ENCODE measurements at regions not wholly inside any gene's neighbourhood (a gene's known extent, or its start where the extent isn't known, plus 50 kb on each side); places are given as distances from the start of the nearest gene placed in this dataset.

GRCh38 chr11:45086526-45086925 is 59.9 kb upstream of the PRDM11 start:
- no peak overlapping the region for H3K4me2 ChIP-seq (ENCODE audit: low read depth, low read length)
- H4K20me1 ChIP-seq (ENCODE audit: insufficient read depth, low read length) = no peaks in the 10 kb centered on the region
- ATAC-seq (no peak), FAIRE-seq (no peak), DNase-seq (ENCODE audit: low spot score) (no peak)
- no TSS peak for BruUV-seq (replicated peaks)
- ChIA-PET CTCF (ENCODE audit: low intra/inter-chr PET ratio, low total read pairs) (no interaction called here), POLR2A (no interaction called here)
- intact Hi-C loops (cut with micrococcal nuclease; ENCODE audit: unreplicated experiment) (no loop called here), in situ Hi-C loops (cut with HindIII; ENCODE audit: extremely low pct_ligation_motif_present, low pct_unique_long_range_greater_than_20kb) (no loop called here)
- H3K9me3 ChIP-seq (ENCODE audit: low read length) = no peaks in the 10 kb centered on the region
- H3K36me3 ChIP-seq (replicated peaks in 1 of 2; ENCODE audit: control insufficient read depth in 1 of 2, insufficient read depth in 2 of 2, low read length in 2 of 2) = no peaks in the 10 kb centered on the region
- TF ChIP-seq SPEN (CRISPR knock-in tag; IDR thresholded peaks at IDR 0.05; ENCODE audit: low read depth) (no peak), TBP (CRISPR knock-in tag; IDR thresholded peaks at IDR 0.05) (no peak), ZIK1 (CRISPR knock-in tag; IDR thresholded peaks at IDR 0.05; ENCODE audit: borderline replicate concordance, low read depth) (no peak), ZBTB33 (CRISPR knock-in tag; IDR thresholded peaks at IDR 0.05) (no peak), ZNF75D (CRISPR knock-in tag; IDR thresholded peaks at IDR 0.05; ENCODE audit: borderline replicate concordance) (no peak), CERS6 (CRISPR knock-in tag; IDR thresholded peaks at IDR 0.05) (no peak), GATAD1 (CRISPR knock-in tag; IDR thresholded peaks at IDR 0.05) (no peak), GATAD2A (CRISPR knock-in tag; IDR thresholded peaks at IDR 0.05) (no peak), HOXA5 (CRISPR knock-in tag; IDR thresholded peaks at IDR 0.05) (no peak), KLF12 (CRISPR knock-in tag; IDR thresholded peaks at IDR 0.05; ENCODE audit: borderline replicate concordance) (no peak), NR2F2 (IDR thresholded peaks at IDR 0.05; ENCODE audit: borderline replicate concordance, low read depth) (no peak)
- TF ChIP-seq, protein P1, sequence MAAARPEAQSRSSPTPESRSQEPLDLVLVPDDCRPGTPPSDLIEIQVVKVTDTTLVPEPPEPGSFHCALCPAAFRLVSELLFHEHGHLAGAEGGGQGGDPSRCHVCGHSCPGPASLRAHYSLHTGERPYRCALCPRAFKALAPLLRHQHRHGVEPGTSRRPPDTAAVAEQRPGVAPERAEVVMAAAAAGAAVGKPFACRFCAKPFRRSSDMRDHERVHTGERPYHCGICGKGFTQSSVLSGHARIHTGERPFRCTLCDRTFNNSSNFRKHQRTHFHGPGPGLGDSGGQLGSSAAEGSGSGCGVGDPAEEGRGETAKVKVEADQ (CRISPR knock-in tag; IDR thresholded peaks at IDR 0.05; ENCODE audit: borderline replicate concordance) = no peak
- TF ChIP-seq, protein P2, sequence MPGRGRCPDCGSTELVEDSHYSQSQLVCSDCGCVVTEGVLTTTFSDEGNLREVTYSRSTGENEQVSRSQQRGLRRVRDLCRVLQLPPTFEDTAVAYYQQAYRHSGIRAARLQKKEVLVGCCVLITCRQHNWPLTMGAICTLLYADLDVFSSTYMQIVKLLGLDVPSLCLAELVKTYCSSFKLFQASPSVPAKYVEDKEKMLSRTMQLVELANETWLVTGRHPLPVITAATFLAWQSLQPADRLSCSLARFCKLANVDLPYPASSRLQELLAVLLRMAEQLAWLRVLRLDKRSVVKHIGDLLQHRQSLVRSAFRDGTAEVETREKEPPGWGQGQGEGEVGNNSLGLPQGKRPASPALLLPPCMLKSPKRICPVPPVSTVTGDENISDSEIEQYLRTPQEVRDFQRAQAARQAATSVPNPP (CRISPR knock-in tag; IDR thresholded peaks at IDR 0.05) = no peak
- peaks cover 0 to 16% of the 10 kb centered on the region in 2 experiments; a peak in 2 of 5 replicates for H3K27me3 ChIP-seq (ENCODE audit: control insufficient read depth in 1 of 2, insufficient read depth in 2 of 2, low read length in 2 of 2)
- no peak overlapping the region for H3K9ac ChIP-seq (ENCODE audit: insufficient read depth, low read depth, low read length)
- no peak overlapping the region for H2AFZ ChIP-seq (ENCODE audit: low read length)
- under 1% methylated on average over 5 of the region's 5 CpGs for WGBS (ENCODE audit: low lambda C conversion rate)
- no peak overlapping the region for H3K27ac ChIP-seq (ENCODE audit: extremely low read length, insufficient read depth, low read length)
- no peaks in the 10 kb centered on the region for H3K4me1 ChIP-seq (ENCODE audit: insufficient read depth, low read length)
- no peak overlapping the region for H3K4me3 ChIP-seq (replicated peaks in 1 of 3; ENCODE audit: insufficient read depth in 1 of 3, low read depth in 2 of 3, low read length in 3 of 3)
- H3K79me2 ChIP-seq (ENCODE audit: insufficient read depth, low read length) = no peaks in the 10 kb centered on the region
